ENCODE measurements at regions not wholly inside any gene's neighbourhood (a gene's known extent, or its start where the extent isn't known, plus 50 kb on each side); places are given as distances from the start of the nearest gene placed in this dataset.

GRCh38 chr4:127120441-127121090, 512.2 kb upstream of the INTU start (continued):
- TF ChIP-seq ZNF687 (CRISPR knock-in tag; IDR thresholded peaks at IDR 0.05) (no peak), ZNF180 (CRISPR knock-in tag; IDR thresholded peaks at IDR 0.05; ENCODE audit: borderline replicate concordance, low read depth) (no peak), ATF1 (CRISPR knock-in tag; IDR thresholded peaks at IDR 0.05) (no peak), TFDP1 (CRISPR knock-in tag; IDR thresholded peaks at IDR 0.05; ENCODE audit: borderline replicate concordance) (no peak), EED (CRISPR knock-in tag; IDR thresholded peaks at IDR 0.05) (no peak)

GRCh38 chr4:127124919-127125318, 507.8 kb upstream of the INTU start:
- FAIRE-seq (no peak), ATAC-seq (no peak), DNase-seq (ENCODE audit: low spot score) (peak; percentile 1)
- H3K4me3 ChIP-seq (replicated peaks in 1 of 3; ENCODE audit: insufficient read depth in 1 of 3, low read depth in 2 of 3, low read length in 3 of 3): no peak overlapping the region
- H3K4me2 ChIP-seq (ENCODE audit: low read depth, low read length): no peak overlapping the region
- ChIA-PET POLR2A (no interaction called here), CTCF (ENCODE audit: low intra/inter-chr PET ratio, low total read pairs) (no interaction called here)
- H3K9me3 ChIP-seq (ENCODE audit: low read length): no peaks in the 10 kb centered on the region
- no peaks in the 10 kb centered on the region for H3K27me3 ChIP-seq (ENCODE audit: control insufficient read depth in 1 of 2, insufficient read depth in 2 of 2, low read length in 2 of 2)
- H3K4me1 ChIP-seq (ENCODE audit: insufficient read depth, low read length): no peaks in the 10 kb centered on the region
- TF ChIP-seq CTCF (CRISPR knock-in tag; IDR thresholded peaks at IDR 0.05) (peak; percentile 29), ZNF382 (CRISPR knock-in tag; IDR thresholded peaks at IDR 0.05; ENCODE audit: borderline replicate concordance) (no peak), STAG1 (CRISPR knock-in tag; IDR thresholded peaks at IDR 0.05) (peak; percentile 29; the same call in 1 of the 2 replicates)
- no peaks in the 10 kb centered on the region for H3K36me3 ChIP-seq (replicated peaks in 1 of 2; ENCODE audit: control insufficient read depth in 1 of 2, insufficient read depth in 2 of 2, low read length in 2 of 2)
- H2AFZ ChIP-seq (ENCODE audit: low read length): no peak overlapping the region
- BruUV-seq (replicated peaks): no TSS peak
- H3K79me2 ChIP-seq (ENCODE audit: insufficient read depth, low read length): no peaks in the 10 kb centered on the region
- H3K27ac ChIP-seq (ENCODE audit: extremely low read length, insufficient read depth, low read length): no peak overlapping the region
- intact Hi-C loops (cut with micrococcal nuclease; ENCODE audit: unreplicated experiment): loop anchor here (5.0 kb wide), 1 partner anchor 533 kb away; no protein-coding TSS in a partner anchor
- H4K20me1 ChIP-seq (ENCODE audit: insufficient read depth, low read length): no peaks in the 10 kb centered on the region
- H3K9ac ChIP-seq (ENCODE audit: insufficient read depth, low read depth, low read length): no peak overlapping the region
- WGBS (ENCODE audit: low lambda C conversion rate): 30% methylated on average over 2 of the region's 2 CpGs
- in situ Hi-C loops (cut with HindIII; ENCODE audit: extremely low pct_ligation_motif_present, low pct_unique_long_range_greater_than_20kb): no loop called here
